Stimulated activated CD4-positive, alpha-beta T cell treated with anti-CD3 and anti-CD28 coated beads, TNF-alpha, amount 100 ng/mL, for 48 hours (primary cell): ENCODE measurements at regions not wholly inside any gene's neighbourhood (a gene's known extent, or its start where the extent isn't known, plus 50 kb on each side); places are given as distances from the start of the nearest gene placed in this dataset.
"Not testable (repeated sequence)": the region's sequence is repeated elsewhere in the genome, so short reads cannot be mapped to it uniquely, and the experiment has no call there.

Source experiments
- DNase-seq, 3 donors: peaks; one replicate each; pipeline ENCODE4 v3.0.0-alpha.2; 2020; ENCODE audit warnings: low read depth in 3 of 3

DNA sequence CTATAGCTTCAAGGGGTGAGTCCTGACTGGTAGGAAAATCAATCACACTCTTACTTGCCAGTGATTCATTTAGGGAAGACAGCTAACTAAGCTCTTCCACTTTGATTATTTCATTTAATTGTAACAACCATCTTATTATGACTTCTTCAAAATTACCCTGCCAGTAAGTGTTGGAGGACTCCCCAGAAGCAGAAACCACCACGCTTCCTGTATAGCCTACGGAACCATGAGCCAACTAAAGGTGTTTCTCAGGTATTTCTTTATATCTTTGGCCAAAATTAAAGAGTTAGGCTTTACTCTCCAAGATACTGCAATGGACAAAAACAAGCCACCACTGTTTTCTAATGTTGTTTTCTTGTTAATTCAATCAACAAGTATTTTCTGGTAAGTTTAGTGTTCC, 61.0 kb downstream of the FOXD4L5 start:
- DNase-seq = peak in 2 of 3 donors; percentile 1 to 29

DNA sequence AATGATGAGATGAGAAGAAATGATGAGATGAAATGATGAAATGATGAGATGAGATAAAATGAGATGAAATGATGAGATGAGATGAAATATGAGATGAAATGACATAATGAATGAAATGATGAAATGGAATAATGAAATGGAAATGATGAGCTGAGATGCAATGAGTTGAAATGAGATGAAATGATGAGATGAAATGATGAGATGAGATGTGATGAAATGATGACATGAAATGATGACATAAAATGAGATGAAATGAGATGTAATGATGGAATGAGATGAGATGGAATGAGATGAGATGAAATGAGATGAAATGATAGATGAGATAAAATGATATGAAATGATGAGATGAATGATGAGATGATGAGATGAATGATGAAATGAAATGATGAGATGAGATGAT, 76.2 kb downstream of the FOXD4L5 start:
- not testable (repeated sequence) for DNase-seq

DNA sequence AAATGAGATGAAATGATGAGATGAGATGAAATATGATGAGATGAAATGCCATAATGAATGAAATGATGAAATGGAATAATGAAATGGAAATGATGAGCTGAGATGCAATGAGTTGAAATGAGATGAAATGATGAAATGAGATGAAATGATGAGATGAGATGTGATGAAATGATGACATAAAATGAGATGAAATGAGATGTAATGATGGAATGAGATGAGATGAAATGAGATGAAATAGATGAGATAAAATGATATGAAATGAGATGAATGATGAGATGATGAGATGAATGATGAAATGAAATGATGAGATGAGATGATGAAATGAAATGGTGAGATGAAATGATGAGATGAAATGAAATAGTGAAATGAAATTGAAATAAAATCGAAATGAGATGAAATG, 77.7 kb downstream of the FOXD4L5 start:
- not testable (repeated sequence) for DNase-seq

- not testable (repeated sequence) for DNase-seq
Observed at GRCh38 chr9:65205853-65206252, 79.2 kb downstream of the FOXD4L5 start.

- DNase-seq = not testable (repeated sequence)
Observed at GRCh38 chr9:65195781-65196180, 89.2 kb downstream of the FOXD4L5 start.

DNA sequence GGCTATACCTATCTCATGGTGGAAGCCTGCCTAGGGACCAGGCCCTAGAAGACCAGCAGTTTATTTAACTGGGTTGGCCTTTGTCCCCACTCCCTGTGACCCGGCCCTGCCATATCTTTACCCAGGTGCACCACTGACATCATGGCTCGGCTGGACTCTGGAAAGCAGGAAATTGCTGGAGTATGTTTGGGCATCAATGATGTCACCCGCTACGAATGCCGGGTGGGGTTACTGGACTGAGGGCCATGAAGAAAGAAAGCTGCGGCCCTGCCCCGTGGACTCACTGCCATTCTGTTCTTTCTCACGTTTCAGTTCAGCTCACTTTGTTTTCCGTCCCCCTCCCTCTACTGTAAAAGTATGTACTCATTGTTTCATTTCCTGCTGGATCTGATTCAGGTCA, 129.1 kb downstream of the FOXD4L5 start:
- not testable (repeated sequence) for DNase-seq
